Ammon's horn (tissue), 1 donor: ENCODE measurements at regions not wholly inside any gene's neighbourhood (a gene's known extent, or its start where the extent isn't known, plus 50 kb on each side); places are given as distances from the start of the nearest gene placed in this dataset.

Experiments
- DNase-seq: peaks from one replicate; pipeline ENCODE4 v3.0.0-alpha.2; 2016; ENCODE audit warnings: low spot score

DNA sequence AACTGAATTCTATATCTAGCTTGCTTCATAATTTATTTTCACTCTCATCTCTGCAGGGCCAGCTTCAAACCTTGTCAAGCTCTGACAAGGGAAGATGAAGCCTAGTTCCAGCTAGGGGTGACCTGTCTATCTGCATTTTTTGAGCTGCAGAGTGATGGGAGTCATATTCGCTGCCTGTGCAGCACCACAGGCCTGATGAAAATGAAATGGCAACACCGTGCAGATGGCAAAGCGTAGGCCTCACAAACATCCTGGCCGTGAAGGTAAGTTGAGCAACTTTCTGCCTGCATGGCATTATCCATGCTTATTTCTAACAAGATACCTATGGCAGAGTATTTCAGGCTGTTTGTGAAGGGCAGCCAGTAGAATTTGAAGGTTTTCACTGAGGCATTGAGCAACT, 86.4 kb upstream of the C1QTNF9B start:
- no peak for DNase-seq

DNA sequence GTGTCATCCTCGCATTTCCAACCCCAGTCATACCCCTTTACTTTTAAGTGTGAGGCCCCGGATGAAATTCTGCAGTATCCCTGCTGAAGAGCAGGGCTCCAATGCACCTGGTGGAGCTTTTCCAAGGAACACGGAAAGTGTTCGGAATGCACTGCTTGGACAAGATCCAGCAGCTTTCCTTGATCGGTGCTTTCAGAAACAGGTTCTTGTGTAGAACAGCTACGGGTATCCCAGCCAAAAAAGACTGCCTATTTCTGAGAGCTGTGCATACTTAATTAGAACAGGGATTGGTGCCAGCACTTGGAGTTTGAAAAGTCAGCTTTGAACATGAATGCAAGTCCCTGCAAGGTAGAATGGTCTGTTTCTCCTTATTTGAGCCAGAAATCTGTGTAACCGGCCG, 87.2 kb upstream of the C1QTNF9B start:
- no peak for DNase-seq

- DNase-seq = no peak
Observed at GRCh38 chr13:23985060-23985459, 87.8 kb upstream of the C1QTNF9B start.

GRCh38 chr13:23985839-23986238, 88.5 kb upstream of the C1QTNF9B start:
- DNase-seq = no peak

GRCh38 chr13:23986619-23987018, 89.3 kb upstream of the C1QTNF9B start:
- no peak for DNase-seq

DNA sequence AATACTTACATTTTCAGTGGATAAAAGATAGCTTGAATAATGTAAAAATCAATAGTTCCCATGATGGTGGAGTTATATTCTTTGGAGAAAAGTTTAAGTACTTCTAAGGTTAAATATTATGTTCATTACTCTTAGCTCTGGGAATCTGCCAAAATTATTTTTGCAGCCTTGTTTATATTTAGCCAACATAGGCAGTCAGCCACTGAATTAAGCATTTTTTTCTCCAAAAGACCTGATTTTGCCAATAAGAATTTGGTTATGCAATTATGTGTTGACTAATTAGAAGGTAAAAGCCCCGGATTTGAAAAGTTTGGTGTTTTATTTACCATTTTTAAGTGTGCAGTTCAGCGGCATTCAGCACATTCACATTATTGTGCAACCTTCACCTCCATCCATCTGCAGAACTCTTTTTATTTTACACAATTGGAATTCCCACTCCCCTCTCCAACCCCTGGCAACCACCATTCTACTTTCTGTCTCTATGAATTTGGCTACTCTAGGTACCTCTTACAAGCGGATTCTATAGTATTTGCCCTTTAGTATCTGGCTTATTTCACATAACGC, 90.1 kb upstream of the C1QTNF9B start:
- no peak for DNase-seq

GRCh38 chr13:23988546-23989122, 91.3 kb upstream of the C1QTNF9B start:
- no peak for DNase-seq

DNA sequence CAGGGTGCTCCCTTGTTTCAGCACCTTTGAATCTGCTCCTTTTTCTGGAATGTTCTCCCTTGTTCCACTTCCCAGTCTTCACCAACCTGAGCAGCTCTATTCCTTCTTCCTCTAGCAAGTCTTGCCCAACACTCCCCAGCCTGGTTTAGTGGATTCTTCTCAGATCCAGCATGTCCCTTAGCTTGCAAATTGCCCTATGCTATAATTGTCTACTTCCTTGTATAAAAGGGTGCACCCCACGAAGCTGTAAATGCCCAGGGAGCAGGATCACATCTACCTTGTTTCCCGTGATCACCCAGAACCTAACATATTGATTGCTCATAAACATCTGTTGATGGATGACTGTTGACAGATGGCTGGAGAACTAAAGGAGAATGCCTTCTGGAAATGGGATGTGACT, 93.2 kb upstream of the C1QTNF9B start:
- DNase-seq = no peak

GRCh38 chr13:23991119-23991518, 93.8 kb upstream of the C1QTNF9B start:
- no peak for DNase-seq

GRCh38 chr13:23992781-23993679, 95.7 kb upstream of the C1QTNF9B start:
- DNase-seq = peak; percentile 95

- DNase-seq = no peak
Observed at GRCh38 chr13:23993680-23993985, 96.3 kb upstream of the C1QTNF9B start.

GRCh38 chr13:23995283-23996073, 98.2 kb upstream of the C1QTNF9B start:
- DNase-seq = no peak

- DNase-seq = no peak
Observed at GRCh38 chr13:23996456-23996855, 99.2 kb upstream of the C1QTNF9B start.

DNA sequence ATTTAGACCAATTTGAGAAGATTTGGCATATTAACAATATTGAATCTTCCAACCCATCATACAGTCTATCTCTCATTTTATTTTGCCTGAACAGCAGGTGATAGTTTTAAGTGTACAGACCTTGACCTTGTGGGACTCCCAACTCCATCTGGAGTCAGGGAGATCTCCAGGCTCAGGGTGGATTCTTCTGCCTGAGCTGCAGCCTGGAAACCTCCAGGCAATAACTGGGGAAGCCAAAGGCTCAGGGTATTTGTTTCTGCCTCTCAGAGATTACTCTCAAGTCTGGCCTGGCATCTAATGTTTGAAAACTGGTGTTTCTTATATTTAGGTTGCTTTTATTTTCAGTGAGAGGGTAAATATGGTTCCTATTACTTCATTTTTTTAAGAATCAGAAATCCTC, 102.1 kb upstream of the C1QTNF9B start:
- DNase-seq = no peak

DNA sequence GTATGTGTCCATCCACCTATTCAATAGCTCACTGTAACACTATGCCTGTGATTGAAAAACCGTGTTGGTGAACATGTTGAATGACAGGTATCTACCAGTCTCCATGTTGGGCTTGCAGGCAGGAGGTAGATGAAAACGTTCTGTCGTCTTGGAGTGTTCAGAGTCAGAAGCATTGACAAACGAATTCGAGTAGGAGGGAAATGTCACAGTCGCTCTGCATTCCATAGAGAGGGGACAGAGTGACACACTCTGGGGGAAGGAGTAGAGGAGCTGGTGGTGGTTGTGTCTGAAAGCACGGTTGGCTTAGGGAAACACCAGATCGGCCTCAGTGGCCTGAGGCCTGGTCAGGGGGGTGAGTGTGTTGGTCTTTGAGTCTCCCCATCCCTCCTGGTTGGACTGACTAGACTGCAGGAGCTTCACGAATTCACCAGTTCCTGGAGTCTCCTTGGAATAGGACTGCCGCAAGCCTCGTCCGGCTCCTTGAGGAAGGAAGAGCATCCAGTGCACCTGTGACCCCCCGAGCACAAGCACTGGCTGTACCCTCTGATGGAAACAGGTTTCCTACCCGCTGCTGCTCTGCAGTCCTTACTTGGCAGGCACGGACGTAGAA, 105.0 kb upstream of the C1QTNF9B start:
- no peak for DNase-seq

DNA sequence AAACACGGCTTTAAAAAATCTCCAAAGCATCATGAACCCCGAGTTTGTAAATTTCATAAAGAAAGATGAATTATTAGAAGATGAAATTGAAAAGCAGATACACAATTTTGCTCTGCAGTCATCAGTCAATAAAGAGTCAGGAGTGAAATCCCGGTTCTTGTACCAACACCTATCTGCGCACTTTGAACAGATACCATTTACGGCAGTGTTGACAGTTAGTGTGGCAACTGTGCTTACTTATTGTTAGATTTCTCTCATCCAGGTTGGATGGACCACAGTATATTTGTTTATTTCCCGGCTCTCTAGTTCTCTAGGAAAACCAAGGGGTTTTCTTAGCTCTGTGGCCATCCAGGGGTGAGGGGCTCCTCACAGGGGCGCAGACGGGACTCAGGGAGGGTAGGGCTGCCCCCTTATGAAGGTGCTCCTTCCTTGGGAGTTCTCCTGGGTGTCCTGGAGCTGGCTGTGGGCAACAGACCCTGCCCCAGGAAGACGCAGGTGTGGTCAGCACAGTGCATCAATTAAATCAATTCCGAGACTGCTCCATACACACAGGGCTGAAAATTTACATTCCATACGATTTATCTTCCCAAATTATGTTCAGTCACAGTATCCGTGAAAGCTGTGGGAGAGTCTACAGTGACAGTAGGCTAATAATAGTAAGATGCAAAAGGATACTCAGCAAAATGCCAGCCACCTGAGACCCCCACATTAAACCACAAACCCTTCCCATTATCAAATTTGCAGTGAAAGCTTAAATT, 107.0 kb upstream of the C1QTNF9B start:
- no peak for DNase-seq

GRCh38 chr13:24004971-24005370, 107.7 kb upstream of the C1QTNF9B start:
- no peak for DNase-seq

- DNase-seq = no peak
Observed at GRCh38 chr13:24005755-24006281, 108.5 kb upstream of the C1QTNF9B start.

GRCh38 chr13:24006520-24007248, 109.4 kb upstream of the C1QTNF9B start:
- DNase-seq = no peak

GRCh38 chr13:24007979-24008620, 110.8 kb upstream of the C1QTNF9B start:
- no peak for DNase-seq
